ENCODE measurements at regions not wholly inside any gene's neighbourhood (a gene's known extent, or its start where the extent isn't known, plus 50 kb on each side); places are given as distances from the start of the nearest gene placed in this dataset.
A peak's percentile ranks its signal among the peaks of the same experiment; 100 is the strongest.
"Not testable (repeated sequence)": the region's sequence is repeated elsewhere in the genome, so short reads cannot be mapped to it uniquely, and the experiment has no call there.

DNA sequence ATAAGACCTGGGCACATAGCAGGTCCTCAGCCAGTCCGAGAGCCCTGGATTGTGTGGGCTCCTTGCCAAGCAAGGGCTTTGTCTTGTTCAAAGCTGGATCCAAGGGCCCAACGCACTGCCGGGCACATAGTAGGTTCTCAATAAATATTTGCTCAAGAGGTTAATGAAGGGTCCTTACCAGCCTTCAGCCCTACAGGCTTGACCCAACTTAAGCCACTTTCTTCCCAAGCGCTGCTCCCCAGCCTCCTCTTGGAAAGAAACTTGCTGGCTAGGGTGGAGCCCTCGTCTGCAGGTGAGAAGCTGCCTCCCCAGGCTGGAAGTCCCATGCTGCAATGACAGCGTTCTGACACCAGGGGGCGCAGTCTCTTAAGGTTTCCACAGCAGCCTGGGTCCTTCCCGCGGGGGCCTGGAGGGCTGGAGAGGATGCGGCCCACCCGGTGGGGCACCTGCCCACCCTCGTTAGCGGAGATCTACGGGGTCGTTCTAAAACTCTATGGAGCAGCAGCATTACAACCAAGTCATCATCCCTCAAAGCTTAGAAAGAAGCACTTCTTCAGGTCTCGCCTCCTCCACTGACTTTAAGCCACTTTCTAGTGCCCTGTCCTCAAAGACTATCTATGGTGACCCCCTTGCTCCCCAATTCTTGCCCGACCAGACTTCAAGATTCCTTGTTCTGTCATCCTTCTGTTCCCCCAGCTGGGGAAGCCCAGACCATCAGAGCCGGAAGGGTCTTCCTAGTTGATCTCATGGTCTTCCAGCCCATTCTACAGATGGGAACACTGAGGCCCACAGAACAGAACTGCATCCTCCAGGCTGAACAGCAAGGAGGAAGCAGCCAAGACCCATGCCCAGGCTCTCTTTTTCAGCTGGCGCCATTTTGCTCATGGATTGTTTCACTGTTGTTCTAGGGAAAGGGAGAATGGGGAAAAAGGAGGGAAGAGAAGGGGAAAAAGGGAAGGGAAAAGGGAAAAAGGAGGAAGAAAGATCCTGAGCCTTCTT, 115.4 kb downstream of the LHX2 start:
- peak; percentile 46 to 48 for DNase-seq

DNA sequence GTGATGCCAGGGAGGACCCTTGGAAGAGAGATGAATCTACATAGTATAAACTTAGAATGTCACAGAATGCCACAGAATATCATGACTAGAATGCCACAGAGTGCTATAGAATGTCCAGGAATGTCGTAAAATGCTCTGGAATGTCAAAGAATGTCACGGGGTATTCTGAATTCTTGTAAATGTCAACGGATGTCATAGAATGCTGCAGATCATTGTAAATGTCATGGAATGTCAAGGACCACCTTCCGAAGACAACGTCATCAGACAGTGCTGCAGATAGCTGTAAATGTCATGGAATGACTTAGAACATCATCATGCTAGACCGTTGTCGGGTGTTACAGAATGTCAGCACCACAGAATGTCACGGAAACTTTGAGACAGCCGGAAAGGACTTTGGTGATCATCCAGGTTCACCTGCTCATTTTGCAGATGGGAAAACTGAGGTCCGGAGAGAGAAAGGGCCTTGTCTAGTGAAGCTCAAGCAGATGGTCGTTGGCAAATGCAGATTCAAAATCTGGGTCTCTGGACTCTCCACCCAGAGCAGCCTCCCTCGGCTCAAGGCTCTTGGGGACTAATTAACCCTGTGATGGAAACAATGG, 117.1 kb downstream of the LHX2 start:
- DNase-seq, result no peak

DNA sequence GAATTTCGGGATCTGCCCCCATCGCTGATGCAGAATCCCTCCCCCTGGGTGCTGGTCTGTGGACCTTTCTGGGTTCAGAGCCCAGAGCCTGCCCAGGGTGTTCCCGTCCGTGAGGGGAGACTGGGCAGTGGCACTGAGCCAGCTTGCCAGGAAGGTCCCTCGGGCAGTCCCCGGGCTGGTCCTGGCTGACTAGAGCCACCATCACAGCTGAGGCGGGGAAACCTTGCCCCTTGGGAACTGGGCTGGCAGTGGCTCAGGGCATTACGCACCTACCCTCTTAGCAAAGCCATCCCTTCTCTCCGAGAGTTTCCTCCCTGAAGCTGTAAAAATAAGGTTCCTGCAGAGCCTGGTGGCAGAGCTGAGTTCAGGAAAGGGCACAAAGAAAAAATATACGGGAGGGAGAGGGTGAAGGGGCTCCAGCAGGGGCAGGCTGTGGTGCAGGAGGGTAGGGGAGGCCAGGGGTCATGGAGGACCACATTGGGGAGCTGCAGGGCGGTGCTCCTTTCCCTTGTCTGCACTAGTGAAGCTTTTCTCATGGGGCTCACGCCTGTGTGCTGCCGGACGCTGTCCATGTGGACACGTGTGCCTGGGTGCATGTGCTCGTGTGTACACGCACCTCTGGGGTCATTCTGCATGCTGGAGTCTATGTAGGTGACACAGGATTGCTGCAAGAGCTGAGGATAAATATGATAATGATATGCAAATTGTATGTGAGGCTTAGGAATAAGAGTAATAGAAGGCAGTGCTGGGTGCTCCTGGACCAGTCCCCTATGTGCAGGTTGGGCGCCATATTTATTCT, 118.9 kb downstream of the LHX2 start:
- no peak for DNase-seq

DNA sequence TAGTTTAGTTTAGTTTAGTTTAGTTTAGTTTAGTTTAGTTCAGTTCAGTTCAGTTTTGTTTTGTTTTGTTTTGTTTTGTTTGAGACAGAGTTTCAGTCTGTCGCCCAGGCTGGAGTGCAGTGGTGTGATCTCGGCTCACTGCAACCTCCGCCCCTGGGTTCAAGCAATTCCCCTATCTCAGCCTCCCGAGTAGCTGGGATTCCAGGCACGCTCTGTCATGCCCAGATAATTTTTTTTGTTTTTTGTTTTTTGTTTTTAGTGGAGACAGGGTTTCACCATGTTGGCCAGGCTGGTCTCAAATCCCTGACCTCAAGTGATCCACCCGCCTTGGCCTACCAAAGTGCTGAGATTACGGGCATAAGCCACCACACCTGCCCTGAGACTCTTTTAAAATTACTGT, 120.0 kb downstream of the LHX2 start:
- not testable (repeated sequence) for DNase-seq

DNA sequence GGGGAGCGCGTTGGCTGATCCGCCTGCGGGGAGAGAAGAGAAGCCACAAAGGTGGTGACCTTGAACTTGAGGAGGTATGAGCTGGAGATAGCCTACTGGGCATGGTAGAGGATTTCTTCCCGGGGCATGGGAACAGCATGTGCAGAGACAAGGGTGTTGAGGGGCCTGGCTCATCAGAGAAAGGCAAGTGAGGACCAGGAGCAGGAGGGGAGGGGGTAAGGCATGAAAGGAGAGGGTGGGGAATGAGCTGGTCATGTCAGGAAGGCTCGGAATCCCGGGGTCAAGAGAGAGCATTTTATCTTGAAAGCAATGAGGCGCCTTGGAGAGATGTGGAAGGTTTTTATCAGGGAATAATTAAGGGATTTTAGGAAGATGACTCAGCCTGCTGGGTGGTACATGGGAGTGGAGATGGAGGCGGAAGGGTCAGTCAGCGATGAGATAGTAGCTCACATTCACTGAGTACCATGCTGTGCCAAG, 121.1 kb downstream of the LHX2 start:
- DNase-seq, result no peak

DNA sequence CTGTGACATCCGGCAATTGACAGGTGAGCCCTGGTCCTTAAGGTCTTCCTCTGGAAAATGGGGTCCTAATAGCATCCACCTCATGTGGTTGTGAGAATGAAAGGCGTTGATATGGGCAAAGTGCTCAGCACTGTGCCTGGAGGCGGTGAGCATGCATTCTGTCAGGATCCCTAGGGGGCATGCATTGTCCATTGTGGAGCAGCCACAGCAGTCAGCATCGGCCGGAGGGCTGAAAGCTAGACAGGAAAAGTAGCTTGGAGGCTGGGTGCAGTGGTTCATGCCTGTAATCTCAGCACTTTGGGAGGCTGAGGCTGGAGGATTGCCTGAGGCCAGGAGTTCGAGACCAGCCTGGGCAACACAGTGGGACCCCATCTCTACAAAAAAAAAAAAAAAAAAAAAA, 122.2 kb downstream of the LHX2 start:
- DNase-seq, result peak; percentile 56 to 63

DNA sequence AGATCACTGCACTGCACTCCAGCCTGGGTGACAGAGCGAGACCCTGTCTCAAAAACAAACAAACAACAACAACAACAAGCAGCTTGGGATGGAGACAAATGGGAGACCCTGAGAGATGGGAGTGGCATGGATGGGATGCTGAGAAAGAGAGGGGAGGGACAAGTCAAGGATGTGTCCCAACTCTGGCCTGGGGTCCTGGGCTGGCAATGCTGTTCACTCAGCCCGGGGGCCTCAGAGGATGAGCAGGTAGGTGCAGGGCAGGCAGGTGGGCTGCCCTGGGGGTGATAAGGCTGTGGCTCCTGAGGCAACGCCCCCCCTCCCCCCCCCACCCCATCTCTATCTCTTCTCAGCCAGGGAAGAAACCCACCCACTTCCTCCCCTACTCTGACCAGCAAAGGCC, 123.0 kb downstream of the LHX2 start:
- DNase-seq, result no peak

DNA sequence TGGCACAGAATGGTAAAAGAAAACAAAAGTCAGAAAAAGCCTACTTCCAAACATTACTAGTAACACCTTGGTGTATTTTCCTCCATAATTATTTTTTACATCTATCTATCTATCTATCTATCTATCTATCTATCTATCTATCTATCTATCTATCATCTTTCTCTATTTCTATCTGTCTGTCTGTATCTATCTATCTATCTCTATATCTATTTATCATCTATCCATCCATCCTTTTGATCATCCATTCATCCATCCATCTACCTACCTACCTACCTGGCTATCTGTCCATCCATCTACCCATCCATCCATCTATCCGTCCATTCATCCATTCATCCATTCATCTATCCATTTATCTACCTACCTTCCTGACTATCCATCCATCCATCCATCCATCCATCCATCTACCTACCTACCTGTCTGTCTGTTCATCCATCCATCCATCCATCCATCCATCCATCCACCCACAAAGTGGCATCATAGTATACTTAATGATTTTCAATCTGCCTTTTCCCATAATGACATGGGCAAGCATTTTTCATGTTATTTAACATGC, 121.9 kb upstream of the NEK6 start:
- DNase-seq, result no peak

DNA sequence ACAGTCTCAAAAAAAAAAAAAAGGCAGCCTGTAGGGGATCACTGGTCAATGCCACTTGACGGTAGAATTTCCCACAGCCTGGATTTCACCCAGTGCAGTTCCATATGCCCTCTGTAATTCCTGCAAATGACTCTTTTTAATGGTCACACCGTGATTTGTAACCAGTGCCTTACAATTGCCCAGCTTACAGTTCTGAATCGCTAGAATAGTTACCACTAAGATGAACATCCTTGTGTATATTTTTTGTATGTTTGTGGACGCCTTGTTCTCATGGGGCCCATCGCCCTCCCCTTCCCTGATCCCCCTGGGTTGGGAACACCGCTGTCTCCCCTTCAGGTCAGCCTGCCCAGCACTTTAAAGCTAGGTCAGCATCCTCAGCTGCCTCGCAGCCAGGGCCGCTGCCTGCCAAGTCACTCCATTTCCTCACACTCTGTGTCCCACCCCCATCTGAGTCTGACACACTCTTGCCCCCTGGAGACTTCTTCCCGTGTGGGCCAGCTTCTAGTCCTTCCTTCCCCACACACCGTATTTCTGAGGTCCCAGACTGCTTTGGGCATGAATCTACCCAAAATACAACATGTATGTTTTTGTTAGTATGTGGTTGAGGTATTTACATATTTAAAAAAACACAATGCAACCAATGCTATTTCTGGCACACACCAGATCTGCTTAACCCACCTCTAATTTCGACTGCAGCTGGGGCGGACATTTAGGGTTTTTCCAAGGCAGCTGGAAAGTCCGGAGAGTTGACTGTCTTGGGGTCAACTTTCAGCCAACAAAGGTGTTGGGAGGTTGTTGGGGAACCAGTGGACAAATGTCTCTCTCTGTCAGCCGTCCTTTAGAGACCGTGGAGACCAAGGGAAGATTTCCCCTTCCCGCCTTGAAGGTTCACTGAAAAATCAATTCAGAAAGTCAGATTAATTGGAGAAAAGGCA, 120.5 kb upstream of the NEK6 start:
- DNase-seq, result no peak

DNA sequence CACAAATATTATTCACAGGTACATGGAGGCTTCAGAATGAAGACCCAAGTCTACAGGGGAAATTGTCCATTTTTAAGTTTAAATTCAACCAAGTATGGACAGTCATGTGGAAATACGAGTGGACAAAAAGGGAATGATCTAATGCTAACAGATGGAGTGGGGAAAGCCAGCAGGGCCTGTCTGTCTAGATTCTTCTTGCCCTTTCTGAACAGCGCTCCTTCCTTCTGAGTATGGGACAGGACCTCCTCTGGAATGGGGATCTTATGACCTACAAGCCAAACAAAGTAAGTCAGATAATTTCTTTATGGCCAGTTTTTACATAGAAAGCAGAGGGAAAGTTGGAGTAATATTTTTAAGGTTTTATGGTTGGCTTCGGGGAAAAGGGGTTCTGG, 119.8 kb upstream of the NEK6 start:
- no peak for DNase-seq

DNA sequence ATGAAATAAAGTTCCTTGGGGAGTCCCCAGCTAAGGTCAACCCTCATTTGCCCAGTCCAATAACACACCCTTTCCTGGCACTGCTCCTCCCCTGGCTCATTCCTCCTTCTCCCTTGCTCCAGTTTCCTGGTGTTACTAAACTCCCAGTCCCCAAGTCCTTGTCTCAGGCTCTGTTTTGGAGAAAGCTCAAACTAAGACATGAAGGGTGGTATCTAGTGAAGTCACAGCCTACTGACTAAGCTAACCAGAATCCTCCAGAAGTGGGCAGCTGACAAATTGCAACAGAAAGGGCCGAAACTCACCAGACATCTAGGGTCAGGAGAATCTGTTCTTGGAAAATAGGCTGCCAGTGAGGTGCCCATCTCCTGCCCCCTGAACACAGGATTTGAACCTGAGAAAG, 118.7 kb upstream of the NEK6 start:
- DNase-seq, result no peak

DNA sequence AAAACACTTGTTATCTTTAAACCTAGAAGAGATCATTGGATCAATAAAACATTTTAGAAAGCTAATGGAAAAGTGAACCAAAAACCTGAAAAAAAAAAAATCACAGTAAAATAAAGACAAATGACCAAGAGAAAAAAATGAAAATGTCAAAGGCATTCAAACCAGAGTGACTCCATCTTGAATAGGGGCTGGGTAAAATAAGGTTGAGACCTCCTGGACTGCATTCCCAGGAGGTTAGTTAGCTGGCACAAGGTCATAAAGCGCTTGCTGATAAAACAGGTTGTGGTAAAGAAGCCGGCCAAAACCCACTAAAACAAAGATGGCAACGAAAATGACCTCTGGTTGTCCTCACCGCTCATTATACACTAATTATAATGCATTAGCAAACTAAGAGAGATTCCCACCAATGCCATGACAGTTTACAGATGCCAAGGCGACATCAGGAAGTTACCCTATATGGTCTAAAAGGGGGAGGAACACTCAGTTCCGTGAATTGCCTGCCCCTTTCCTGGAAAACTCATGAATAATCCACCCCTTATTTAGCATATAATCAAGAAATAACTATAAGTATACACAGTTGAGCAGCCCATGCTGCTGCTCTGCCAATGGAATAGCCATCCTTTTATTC, 116.7 kb upstream of the NEK6 start:
- no peak for DNase-seq

DNA sequence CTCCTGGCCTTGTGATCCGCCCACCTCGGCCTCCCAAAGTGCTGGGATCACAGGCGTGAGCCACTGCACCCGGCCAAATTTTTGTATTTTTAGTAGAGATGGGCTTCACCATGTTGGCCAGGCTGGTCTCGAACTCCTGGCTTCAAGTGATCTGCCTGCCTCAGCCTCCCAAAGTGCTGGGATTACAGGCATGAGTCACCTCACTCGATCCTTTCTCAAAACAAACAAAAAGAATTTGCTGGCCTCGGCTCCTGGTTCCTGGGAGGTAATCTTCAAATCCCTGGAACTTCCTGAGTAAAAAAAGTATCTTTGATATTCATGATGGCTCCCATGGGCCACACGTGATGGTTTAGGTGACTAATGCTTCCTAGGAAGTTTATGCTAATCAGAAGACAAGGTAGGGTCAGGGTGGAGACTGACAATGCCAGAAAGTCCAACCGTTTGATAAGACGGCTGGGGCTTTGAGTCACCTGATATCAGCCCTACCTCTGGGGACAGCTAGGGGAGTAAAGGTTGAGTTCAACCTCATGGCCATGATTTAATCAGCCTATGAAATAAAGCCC, 113.1 kb upstream of the NEK6 start:
- DNase-seq, result not testable (repeated sequence)

DNA sequence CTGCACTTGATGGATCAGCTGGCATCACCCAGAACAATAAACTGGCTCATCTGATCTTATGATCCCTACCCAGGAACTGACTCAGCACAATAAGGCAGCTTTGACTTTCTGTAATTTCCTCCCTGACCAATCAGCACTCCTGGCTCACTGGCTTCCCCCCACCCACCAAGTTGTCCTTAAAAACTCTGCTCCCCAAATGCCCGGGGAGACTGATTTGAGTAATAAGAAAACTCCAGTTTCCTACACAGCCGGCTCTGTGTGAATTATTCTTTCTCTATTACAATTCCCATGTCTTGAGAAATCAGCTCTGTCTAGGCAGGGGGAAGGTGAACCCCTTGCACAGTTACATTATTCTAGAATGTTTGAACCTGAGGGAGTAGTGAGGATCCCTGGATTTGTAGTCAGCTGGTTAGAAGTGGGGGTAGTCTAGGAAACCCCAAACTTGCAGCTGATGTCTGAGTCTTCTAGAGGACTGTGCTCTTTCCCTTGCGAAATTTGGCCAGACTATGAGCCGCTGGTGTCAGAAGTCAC, 111.7 kb upstream of the NEK6 start:
- no peak for DNase-seq

DNA sequence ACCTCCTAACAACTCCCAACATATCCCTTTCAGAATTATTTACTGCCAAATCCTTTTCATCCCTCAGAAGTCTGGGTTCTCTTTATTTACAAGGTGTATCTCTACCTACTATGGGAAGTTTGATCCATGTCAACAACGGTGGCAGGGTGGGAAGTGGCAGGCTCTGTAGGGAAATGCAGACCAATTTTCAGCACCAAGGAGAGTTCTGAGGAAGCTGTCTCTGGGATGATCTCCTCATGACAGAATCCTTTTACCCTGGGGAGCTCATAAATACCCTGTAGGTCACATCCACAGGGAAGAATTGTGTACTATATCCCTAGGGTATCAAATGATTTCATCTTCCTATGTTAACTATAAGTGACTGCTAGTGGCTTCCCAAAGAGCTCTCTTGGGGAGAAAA, 107.8 kb upstream of the NEK6 start:
- DNase-seq, result no peak

DNA sequence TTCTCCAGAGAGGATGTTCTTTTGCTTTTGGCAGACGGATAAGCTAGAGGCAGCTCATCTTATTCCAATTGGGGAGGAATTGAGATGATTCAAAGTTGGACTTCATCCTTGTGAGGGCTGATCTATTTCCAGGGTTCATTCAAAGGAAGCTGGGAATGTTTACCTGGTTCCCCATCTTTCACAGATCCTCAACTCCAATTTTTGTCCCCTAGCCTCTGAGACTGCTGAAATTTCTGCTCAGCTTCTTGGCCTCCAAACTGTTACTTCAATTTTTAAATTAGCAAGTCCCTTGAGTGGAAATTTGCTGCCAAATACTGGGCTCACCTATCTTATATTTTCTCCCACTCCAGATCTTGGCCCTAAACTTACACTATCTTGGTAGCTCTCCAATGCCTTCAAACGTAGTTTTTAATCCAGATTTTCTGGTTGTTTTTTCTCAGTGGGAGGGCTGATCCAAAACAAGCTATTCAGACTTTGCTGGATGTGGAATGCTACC, 93.9 kb upstream of the NEK6 start:
- DNase-seq, result no peak

DNA sequence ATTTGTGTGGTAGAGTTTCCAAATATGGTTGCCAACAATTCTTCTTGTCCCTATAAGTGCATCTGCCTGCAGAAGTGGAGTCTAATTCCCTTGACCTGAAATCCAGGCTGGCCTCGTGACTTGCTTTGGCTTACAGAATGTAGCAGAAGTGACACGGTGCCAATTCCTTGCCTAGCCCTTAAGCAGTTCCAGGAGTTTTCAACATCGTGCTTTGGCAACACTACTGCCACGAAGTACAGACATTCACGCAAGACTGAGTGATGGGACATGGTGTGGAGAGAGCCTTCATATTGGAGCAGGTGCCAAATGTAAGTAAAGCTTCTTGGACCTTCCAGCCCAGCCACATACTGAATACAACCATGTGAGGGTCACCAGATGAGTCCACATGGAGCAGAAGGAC, 92.9 kb upstream of the NEK6 start:
- no peak for DNase-seq

DNA sequence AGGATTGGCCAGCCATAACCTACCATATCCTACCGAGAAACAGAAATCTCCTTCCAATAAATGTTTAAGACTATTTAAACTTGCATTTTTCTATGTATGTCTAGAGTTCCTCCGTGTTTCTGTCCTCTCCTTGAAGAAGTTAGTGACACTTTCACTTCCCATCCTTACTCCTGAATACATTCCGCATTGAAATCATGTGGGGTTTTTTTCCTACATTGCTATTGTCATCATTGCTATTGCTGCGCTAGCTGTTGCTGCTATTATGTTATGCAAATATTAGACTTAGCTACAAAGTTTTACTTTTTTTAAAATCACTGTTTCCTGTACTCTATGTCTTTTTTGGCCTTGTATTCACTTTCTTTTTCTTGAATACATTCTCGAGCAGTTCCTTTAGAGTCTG, 83.3 kb upstream of the NEK6 start:
- DNase-seq, result no peak

DNA sequence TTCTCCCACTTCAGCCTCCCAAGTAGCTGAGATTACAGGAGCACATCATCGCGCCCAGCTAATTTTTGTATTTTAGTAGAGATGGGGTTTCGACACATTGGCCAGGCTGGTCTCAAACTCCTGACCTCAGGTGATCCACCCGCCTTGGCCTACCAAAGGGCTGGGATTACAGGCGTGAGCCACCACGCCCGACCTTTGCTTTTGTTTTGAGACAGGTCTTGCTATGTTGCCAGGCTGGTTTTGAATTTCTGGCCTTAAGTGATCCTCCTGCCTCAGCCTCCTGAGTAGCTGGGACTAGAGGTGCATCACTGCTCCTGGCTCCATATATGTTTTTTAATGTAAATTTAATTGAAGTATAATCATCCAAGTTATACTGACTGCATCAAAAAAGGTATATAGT, 80.2 kb upstream of the NEK6 start:
- not testable (repeated sequence) for DNase-seq

DNA sequence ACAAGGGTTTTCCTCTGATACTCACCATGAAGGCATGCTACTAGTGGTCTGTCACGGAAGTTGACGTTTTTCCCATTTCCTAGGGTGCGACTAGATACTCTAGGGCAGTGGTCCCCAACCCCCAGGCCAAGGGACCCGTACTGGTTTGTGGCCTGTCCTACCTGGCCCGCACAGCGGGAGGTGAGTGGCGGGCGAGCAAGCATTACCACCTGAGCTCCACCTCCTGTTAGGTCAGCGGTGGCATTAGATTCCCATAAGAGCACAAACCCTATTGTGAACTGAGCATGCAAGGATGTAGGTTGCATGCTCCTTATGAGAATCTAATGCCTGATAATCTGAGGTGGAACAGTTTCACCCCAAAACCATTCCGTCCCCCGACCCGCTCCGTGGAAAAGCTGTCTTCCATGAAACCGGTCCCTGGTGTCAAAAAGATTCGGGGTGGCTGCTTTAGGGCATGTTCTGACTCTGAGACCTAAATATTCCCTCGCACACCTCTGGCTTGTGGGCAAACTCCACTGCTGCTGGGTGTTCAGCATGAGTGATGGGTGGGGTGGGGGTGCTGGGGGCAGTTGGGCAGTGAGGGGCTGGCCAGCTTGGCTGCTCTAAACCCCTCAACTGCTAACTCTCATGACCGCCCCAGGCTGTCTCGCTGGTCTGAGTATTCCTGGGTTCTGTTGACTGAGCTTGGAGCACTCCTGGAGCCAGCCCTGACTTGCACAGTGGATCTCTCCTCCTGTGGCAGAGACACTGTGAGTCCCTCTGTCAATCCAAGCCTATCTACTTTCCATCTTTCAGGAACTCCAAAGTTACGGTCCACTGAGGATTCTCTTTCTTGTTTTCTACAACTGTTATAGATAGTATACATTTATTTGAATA, 78.3 kb upstream of the NEK6 start:
- DNase-seq, result no peak
